GM12873 (cell line): ENCODE measurements at regions not wholly inside any gene's neighbourhood (a gene's known extent, or its start where the extent isn't known, plus 50 kb on each side); places are given as distances from the start of the nearest gene placed in this dataset.

Experiments used
- TF ChIP-seq, protein P1 (sequence below): IDR thresholded peaks from 2 replicates; pipeline ENCODE4 v1.5.1; 2012; ENCODE audit warnings: low read depth, mild to moderate bottlenecking, moderate library complexity, low read length, control low read depth; ENCODE audit not compliant: insufficient read depth; ENCODE audit errors: missing control alignments

DNA sequence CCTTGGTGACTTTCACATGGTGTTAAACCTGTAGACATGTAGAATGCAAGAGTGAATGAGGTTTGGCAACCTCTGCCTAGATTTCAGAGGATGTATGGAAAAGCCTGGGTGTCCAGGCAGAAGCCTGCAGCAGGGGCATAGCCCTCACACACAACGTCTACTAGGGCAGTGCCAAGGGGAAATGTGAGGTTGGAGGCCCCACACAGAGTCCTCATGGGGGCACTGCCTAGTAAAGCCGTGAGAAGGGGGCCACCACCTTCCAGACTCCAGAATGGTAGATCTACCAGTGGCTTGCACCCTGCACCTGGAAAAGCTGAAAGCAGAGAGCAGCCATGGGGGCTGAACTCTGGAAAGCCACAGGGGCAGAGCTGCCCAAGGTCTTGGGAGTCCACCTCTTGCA is 241.2 kb downstream of the KLF13 start:
- TF ChIP-seq, protein P1, sequence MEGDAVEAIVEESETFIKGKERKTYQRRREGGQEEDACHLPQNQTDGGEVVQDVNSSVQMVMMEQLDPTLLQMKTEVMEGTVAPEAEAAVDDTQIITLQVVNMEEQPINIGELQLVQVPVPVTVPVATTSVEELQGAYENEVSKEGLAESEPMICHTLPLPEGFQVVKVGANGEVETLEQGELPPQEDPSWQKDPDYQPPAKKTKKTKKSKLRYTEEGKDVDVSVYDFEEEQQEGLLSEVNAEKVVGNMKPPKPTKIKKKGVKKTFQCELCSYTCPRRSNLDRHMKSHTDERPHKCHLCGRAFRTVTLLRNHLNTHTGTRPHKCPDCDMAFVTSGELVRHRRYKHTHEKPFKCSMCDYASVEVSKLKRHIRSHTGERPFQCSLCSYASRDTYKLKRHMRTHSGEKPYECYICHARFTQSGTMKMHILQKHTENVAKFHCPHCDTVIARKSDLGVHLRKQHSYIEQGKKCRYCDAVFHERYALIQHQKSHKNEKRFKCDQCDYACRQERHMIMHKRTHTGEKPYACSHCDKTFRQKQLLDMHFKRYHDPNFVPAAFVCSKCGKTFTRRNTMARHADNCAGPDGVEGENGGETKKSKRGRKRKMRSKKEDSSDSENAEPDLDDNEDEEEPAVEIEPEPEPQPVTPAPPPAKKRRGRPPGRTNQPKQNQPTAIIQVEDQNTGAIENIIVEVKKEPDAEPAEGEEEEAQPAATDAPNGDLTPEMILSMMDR: no peak

- TF ChIP-seq, protein P1: no peak
Observed at GRCh38 chr15:31569836-31570235, 243.2 kb downstream of the KLF13 start.

DNA sequence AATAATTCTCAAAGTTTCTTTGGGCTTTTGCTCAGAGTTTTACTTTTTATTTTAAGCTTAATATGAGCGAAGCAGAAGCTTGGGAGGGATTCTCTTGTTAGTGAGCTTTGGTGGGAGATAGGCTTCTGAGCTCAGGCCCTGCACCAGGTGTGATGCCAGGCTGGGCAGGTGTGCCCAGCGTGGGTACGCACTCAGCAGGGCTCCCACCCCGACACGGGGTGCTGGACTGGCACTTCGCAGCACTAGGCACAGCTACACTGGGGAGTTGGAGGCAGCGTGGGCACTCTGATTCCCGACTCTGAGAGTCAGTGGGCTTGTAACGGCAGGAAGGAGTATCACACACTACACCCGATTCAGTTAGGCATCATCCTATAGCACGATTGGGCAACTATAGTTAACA is 244.0 kb downstream of the KLF13 start:
- TF ChIP-seq, protein P1: no peak

GRCh38 chr15:31571676-31572075 is 245.0 kb downstream of the KLF13 start:
- TF ChIP-seq, protein P1: no peak

DNA sequence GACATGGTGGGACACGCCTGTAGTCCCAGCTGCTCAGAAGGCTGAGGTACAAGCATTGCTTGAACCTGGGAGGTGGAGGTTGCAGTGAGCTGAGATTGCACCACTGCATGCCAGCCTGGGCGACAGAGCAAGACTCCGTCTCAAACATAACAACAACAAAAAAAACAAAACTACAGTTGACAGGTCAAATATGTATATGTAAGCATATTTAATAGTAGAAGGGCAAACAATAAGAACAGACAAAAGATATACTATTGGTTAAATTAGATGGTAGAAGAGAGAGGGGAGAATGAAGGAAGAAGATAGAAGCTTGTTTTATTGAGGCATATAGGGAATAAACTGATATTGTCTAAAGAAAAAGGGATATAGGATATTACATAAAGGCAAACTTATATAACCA is 247.1 kb downstream of the KLF13 start:
- TF ChIP-seq, protein P1: no peak

DNA sequence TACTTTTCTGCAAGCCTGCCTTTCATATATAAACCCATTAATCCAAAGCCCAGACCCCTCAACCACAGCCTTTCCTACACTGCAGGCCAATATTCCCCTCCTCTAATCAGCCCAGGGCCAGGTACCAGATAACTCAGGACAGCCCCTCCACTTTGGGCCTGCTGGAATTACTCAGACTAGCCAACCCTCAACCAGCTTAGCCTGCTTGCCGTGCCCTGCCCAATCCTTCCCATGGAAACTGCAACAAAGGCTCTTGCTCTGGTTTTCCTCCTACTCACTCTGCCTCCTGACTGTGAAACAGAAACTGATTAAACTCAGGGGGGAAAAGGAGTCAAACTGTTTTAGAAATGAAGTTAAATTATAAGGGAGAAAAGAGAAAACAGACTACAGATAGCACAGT is 248.1 kb downstream of the KLF13 start:
- TF ChIP-seq, protein P1: no peak

DNA sequence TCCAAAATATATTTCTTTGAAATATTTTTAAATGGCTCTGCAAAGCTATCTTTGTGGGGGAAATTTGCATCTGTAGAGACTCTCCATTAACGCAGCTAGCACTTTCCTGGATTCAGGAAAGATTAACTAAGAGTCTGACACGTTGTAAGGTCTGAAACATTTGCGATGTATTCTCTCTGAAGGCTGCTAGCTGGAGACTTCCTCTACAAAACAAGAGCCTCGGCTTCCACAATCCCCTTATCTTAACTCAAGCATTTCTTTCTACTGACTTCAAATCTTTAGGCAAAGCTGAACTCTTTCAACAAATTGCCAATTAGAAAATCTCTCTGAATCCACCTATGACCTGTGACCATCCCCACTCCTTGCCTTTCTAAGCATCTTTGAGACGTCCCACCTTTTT is 250.5 kb downstream of the KLF13 start:
- TF ChIP-seq, protein P1: no peak

DNA sequence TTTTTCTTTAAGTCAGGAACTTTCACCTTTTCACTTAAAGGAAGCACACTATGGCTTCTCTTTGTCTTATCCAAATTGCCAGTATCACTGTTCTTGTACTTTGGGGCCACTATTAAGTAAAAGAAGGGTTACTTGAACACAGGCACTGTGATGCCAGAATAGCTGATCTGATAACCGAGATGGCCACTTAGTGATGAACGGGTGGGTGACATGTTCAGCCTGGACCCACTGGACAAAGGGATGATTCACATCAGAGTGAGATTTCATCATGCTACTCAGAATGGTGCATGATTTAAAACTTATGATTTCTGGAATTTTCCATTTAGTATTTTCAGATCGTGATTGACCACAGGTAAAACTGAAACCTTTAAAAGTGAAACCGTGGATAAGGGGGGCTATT is 252.6 kb downstream of the KLF13 start:
- TF ChIP-seq, protein P1: no peak
